Smooth muscle cell (in vitro differentiated cells): ENCODE measurements at regions not wholly inside any gene's neighbourhood (a gene's known extent, or its start where the extent isn't known, plus 50 kb on each side); places are given as distances from the start of the nearest gene placed in this dataset.

Source experiments
- DNase-seq: peaks from one replicate; lab custom pipeline; 2025; ENCODE audit not compliant: unreplicated experiment; lab: John Stamatoyannopoulos, UW
- H2AFZ ChIP-seq: fragments of 200-600 bp; sonication (generic); 2 replicates; pipeline ENCODE4 v1.6.0; 2016; ENCODE audit warnings: antibody characterized with exemption, low read depth, mild to moderate bottlenecking
- H3F3A ChIP-seq: fragments of 200-600 bp; sonication (generic); 2 replicates; pipeline ENCODE4 v1.6.0; 2017; ENCODE audit warnings: antibody characterized with exemption, low read depth
- H3K27ac ChIP-seq: fragments of 200-600 bp; sonication (generic); 2 replicates; pipeline ENCODE4 v1.5.1; 2016; ENCODE audit warnings: low read depth, mild to moderate bottlenecking
- H3K27me3 ChIP-seq: fragments of 200-600 bp; sonication (generic); 2 replicates; pipeline ENCODE4 v1.6.1; 2016; ENCODE audit warnings: low read depth, mild to moderate bottlenecking
- H3K36me3 ChIP-seq: fragments of 200-600 bp; sonication (generic); 2 replicates; pipeline ENCODE4 v1.5.1; 2016; ENCODE audit warnings: low read depth
- H3K4me1 ChIP-seq: fragments of 200-600 bp; sonication (generic); 2 replicates; pipeline ENCODE4 v1.5.1; 2016; ENCODE audit warnings: low read depth
- H3K4me2 ChIP-seq: fragments of 200-600 bp; sonication (generic); 2 replicates; pipeline ENCODE4 v1.6.0; 2016; ENCODE audit warnings: mild to moderate bottlenecking
- H3K4me3 ChIP-seq: fragments of 200-600 bp; sonication (generic); 2 replicates; pipeline ENCODE4 v1.5.1; 2016; ENCODE audit warnings: mild to moderate bottlenecking
- H3K79me2 ChIP-seq: fragments of 200-600 bp; sonication (generic); 2 replicates; pipeline ENCODE4 v1.6.0; 2016; ENCODE audit warnings: low read depth, mild to moderate bottlenecking
- H3K9ac ChIP-seq: fragments of 200-600 bp; sonication (generic); 2 replicates; pipeline ENCODE4 v1.6.0; 2016; ENCODE audit warnings: low read depth
- H3K9me3 ChIP-seq: fragments of 200-600 bp; sonication (generic); replicated peaks from 2 replicates; pipeline ENCODE4 v1.5.1; 2016; ENCODE audit warnings: low read depth
- H4K20me1 ChIP-seq: fragments of 200-600 bp; sonication (generic); 2 replicates; pipeline ENCODE4 v1.6.0; 2016; ENCODE audit warnings: low read depth
- WGBS: methylation state at CpG from one replicate; pipeline ENCODE4 v1.1.7; 2016; ENCODE audit warnings: low lambda C conversion rate; 5-methylcytosine and 5-hydroxymethylcytosine counted together
- TF ChIP-seq, protein P1 (sequence below): fragments of 200-600 bp; sonication (generic); IDR thresholded peaks from 2 replicates; pipeline ENCODE4 v1.5.1; 2017; ENCODE audit warnings: borderline replicate concordance, mild to moderate bottlenecking, antibody characterized with exemption; ENCODE audit not compliant: insufficient read depth, poor library complexity, severe bottlenecking

DNA sequence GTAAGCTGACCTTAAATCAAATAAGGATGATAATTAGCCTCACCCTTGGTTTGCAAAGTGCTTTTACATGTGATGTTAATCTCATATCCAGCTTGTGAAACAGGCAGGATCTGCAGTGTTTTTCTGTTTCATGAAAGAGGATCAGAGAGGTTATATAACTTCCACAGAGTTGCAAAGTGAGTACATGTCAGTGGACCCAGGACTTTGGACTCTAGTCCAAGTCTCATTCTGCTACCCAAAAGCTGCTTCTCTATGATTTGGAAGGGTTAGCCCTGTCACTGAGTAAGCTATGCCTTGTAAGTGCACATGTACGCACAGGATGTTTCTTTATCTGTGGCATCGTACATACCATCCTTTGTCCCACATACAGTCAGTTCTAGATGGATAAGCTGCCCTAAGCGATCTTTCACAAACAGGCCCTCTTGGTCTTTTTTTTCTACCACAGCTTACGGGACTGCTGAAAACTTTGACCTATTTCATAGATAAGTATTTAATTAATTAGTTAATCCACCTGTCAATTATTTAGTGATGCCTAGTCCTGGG lies 322.9 kb downstream of the TMEM38B start:
- no peak for DNase-seq
- no peaks in the 10 kb centered on the region for H3K9me3 ChIP-seq
- WGBS, result 73% methylated on average over 4 of the region's 4 CpGs

DNA sequence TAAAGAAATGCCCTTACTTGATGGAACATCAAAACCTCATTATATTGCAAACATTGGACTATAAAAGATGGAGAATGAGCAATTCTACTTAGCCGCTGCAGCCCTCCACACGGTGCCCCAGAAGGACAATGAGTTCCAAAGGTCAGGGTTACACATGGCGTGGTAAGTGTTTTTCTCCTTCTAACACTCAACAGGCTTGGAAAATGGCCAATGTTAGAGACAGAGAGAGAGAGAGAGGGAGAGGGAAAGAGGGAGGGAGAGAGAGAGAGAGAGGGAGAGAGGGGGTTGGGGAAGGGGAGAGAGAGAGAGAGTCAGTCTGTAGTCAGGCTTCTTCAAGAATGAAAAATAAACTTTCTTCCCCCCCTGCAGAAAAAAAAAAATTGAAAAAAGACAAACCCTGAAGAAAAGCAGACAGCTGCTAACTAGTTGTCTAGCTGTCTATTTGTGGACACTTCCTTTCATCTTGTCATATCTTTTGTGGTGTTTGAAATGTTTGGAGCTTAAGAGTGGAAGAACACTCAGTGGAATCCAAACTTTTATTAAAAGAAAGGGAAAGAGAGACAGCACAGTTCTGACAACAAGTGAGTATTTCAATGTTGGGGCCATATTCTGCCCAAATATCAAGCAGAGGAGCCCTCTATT lies 324.8 kb downstream of the TMEM38B start:
- 28% methylated on average over 3 of the region's 3 CpGs for WGBS
- peak overlapping the region; percentile 5 for H2AFZ ChIP-seq
- H3K27ac ChIP-seq, result no peak overlapping the region
- H3K4me3 ChIP-seq, result no peak overlapping the region
- H3K9ac ChIP-seq, result no peak overlapping the region
- no peaks in the 10 kb centered on the region for H3K36me3 ChIP-seq
- no peaks in the 10 kb centered on the region for H3K9me3 ChIP-seq
- H3K4me1 ChIP-seq, result peaks cover 20% of the 10 kb centered on the region
- no peaks in the 10 kb centered on the region for H4K20me1 ChIP-seq
- no peaks in the 10 kb centered on the region for H3K79me2 ChIP-seq
- no peak for DNase-seq
- H3F3A ChIP-seq, result no peaks in the 10 kb centered on the region
- H3K27me3 ChIP-seq, result no peaks in the 10 kb centered on the region
- TF ChIP-seq, protein P1, sequence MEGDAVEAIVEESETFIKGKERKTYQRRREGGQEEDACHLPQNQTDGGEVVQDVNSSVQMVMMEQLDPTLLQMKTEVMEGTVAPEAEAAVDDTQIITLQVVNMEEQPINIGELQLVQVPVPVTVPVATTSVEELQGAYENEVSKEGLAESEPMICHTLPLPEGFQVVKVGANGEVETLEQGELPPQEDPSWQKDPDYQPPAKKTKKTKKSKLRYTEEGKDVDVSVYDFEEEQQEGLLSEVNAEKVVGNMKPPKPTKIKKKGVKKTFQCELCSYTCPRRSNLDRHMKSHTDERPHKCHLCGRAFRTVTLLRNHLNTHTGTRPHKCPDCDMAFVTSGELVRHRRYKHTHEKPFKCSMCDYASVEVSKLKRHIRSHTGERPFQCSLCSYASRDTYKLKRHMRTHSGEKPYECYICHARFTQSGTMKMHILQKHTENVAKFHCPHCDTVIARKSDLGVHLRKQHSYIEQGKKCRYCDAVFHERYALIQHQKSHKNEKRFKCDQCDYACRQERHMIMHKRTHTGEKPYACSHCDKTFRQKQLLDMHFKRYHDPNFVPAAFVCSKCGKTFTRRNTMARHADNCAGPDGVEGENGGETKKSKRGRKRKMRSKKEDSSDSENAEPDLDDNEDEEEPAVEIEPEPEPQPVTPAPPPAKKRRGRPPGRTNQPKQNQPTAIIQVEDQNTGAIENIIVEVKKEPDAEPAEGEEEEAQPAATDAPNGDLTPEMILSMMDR, result no peak
- peak overlapping the region; percentile 21 for H3K4me2 ChIP-seq

More for the DNA sequence above, 322.9 kb downstream of the TMEM38B start:
- no peaks in the 10 kb centered on the region for H3K79me2 ChIP-seq
- no peak overlapping the region for H3K27ac ChIP-seq
- H3K4me3 ChIP-seq, result no peak overlapping the region
- no peak overlapping the region for H2AFZ ChIP-seq
- no peak overlapping the region for H3K9ac ChIP-seq
- H3K36me3 ChIP-seq, result no peaks in the 10 kb centered on the region
- H3K27me3 ChIP-seq, result no peaks in the 10 kb centered on the region
- no peak overlapping the region for H3K4me2 ChIP-seq
- H3K4me1 ChIP-seq, result peaks cover 20% of the 10 kb centered on the region
- TF ChIP-seq, protein P1, result no peak
- no peaks in the 10 kb centered on the region for H3F3A ChIP-seq
- no peaks in the 10 kb centered on the region for H4K20me1 ChIP-seq

DNA sequence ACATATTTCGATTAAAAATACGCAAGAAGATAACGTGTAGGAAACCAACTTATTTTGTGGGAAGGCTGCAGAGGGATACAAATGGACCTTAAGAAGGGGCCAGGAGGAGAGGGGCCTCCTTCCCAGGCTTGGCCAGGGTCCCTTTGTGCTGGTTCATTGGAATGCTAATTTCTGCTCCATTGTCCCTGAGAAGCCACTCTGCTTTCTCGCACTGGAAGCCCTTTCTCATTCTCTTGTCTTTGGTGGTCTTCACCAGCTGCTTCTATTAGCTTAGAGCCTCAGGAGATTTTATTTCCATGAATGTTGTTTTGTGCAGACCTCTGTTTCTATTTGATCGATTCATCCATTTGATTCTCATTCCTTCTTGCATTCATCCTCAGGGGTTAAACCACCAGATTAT lies 325.4 kb downstream of the TMEM38B start:
- Histone ChIP-seq H3K27me3 (no peaks in the 10 kb centered on the region), H3K4me1 (peaks cover 20% of the 10 kb centered on the region), H3K9me3 (no peaks in the 10 kb centered on the region), H3K79me2 (no peaks in the 10 kb centered on the region), H4K20me1 (no peaks in the 10 kb centered on the region), H2AFZ (peak overlapping the region; percentile 5), H3K36me3 (no peaks in the 10 kb centered on the region), H3F3A (no peaks in the 10 kb centered on the region), H3K27ac (no peak overlapping the region), H3K9ac (no peak overlapping the region), H3K4me2 (peak overlapping the region; percentile 21), H3K4me3 (no peak overlapping the region)
- WGBS, result 80% methylated on average over 5 of the region's 5 CpGs
- TF ChIP-seq, protein P1, result no peak
- DNase-seq, result no peak

DNA sequence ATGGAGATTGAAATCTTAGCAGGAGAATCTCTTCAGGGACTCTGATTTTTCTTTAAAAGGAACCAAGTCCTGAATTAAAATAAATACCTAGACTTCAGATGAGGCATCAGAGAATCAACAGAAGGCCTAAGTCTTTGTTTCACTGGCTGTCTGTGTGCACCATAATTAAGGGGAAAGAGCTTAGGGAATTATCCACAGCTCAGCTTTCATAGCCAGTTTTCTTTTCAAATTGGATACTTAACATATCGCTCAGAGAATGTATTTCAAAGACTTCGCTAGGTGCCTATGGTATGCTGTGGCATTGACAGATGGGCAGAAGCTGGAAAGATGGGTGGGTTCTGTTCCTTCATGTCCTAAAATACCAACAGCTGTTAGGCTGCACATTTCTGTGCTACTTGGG lies 325.8 kb downstream of the TMEM38B start:
- no peaks in the 10 kb centered on the region for H3F3A ChIP-seq
- TF ChIP-seq, protein P1, result no peak
- H3K9me3 ChIP-seq, result no peaks in the 10 kb centered on the region
- no peak overlapping the region for H3K27ac ChIP-seq
- peaks cover 20% of the 10 kb centered on the region for H3K4me1 ChIP-seq
- no peak overlapping the region for H3K9ac ChIP-seq
- H3K4me2 ChIP-seq, result peak overlapping the region; percentile 21
- no peak for DNase-seq
- no peaks in the 10 kb centered on the region for H3K36me3 ChIP-seq
- no peak overlapping the region for H3K4me3 ChIP-seq
- H3K79me2 ChIP-seq, result no peaks in the 10 kb centered on the region
- H3K27me3 ChIP-seq, result no peaks in the 10 kb centered on the region
- H4K20me1 ChIP-seq, result no peaks in the 10 kb centered on the region
- no peak overlapping the region for H2AFZ ChIP-seq
- WGBS, result 67% methylated on average over 2 of the region's 2 CpGs
